22Rv1 (cell line): ENCODE measurements at regions not wholly inside any gene's neighbourhood (a gene's known extent, or its start where the extent isn't known, plus 50 kb on each side); places are given as distances from the start of the nearest gene placed in this dataset.

ENCODE experiments used
- H3K27ac ChIP-seq: fragments of 450-650 bp; 2 replicates; pipeline ENCODE4 v1.5.1; 2017
- CTCF ChIP-seq: fragments of 450-650 bp; IDR thresholded peaks from 2 replicates; pipeline ENCODE4 v1.5.1; 2017; ENCODE audit warnings: mild to moderate bottlenecking
- ZFX ChIP-seq: fragments of 450-650 bp; IDR thresholded peaks from 2 replicates; pipeline ENCODE4 v1.6.1; 2017; ENCODE audit warnings: antibody characterized with exemption, borderline replicate concordance

GRCh38 chr14:55957950-55958349, 160.3 kb upstream of the PELI2 start:
- no peak overlapping the region for H3K27ac ChIP-seq
- TF ChIP-seq CTCF = no peak
- TF ChIP-seq ZFX = no peak

GRCh38 chr14:55963295-55963694, 154.9 kb upstream of the PELI2 start:
- TF ChIP-seq CTCF (no peak), ZFX (no peak)
- no peak overlapping the region for H3K27ac ChIP-seq

GRCh38 chr14:55964091-55964490, 154.1 kb upstream of the PELI2 start:
- TF ChIP-seq CTCF = no peak
- TF ChIP-seq ZFX = no peak
- H3K27ac ChIP-seq = no peak overlapping the region

DNA sequence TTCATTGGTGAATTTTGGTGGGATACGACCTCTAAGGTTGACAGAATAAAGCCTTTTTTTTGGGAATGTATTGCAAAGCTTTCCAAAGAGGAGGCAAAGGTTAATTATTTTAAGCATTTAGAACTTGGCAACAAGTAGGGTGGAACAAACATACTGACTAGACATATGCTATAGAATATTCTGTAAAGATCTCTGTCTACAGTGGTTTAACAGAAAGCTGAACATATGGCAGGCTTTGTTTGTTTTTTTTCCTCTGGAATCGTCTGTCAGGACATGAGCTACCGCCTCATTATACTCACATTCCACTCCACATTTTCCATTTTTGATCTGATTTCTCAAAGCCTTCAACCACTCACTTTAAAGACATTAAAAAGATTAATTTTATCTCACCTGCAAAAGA, 153.4 kb upstream of the PELI2 start:
- no peak for TF ChIP-seq ZFX
- TF ChIP-seq CTCF = no peak
- no peak overlapping the region for H3K27ac ChIP-seq

- no peak overlapping the region for H3K27ac ChIP-seq
- no peak for TF ChIP-seq CTCF
- TF ChIP-seq ZFX = no peak
Observed at GRCh38 chr14:55965851-55966250, 152.4 kb upstream of the PELI2 start.

DNA sequence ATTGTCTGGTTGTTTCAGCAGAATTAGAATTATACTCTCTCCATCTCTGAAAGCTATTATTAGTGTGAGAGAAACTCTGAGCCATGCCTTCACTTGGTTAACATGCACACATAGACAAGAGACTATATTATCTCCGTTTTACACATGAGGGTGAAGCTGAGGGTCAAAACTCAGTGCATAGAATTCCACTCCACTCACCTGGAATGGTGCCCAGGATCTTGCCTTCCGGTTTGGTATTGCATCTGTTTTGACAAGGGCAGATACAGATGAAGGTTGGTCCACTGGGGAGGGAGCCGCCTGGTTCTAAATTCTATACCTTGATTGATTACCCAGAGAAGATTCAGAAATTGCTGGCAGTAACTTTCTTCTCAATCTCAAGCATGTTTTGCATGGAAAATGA, 149.5 kb upstream of the PELI2 start:
- TF ChIP-seq ZFX = no peak
- no peak for TF ChIP-seq CTCF

DNA sequence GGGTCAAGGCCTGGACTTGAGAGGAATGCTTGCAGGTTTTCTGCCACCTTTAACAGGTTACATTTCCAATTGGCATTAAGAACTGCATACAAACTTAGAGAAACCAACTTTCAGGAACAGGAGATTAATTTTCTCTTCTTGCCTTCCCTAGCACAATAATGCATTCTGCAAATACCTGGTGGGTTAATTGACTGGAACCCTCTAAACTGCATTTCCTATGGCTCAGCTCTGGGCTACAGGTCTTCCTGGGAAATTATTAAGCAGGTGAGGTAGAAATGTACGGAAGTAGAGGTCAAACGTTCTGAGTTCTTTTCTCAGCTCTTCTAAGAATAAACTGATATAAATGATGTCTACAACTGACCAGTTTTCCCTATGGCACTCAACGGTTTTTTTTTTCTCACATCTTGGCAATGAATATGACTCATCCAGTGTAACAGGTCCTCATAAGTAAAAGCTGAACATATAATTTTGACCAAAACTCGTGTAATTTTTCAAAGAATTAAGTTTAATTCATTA, 144.9 kb upstream of the PELI2 start:
- no peak overlapping the region for H3K27ac ChIP-seq
- no peak for TF ChIP-seq ZFX
- no peak for TF ChIP-seq CTCF

More for the DNA sequence above, 149.5 kb upstream of the PELI2 start:
- H3K27ac ChIP-seq = no peak overlapping the region
